DLD1 (cell line): ENCODE measurements at regions not wholly inside any gene's neighbourhood (a gene's known extent, or its start where the extent isn't known, plus 50 kb on each side); places are given as distances from the start of the nearest gene placed in this dataset.

Source experiments
- in situ Hi-C: cut with HindIII; loops from 2 replicates; pipeline ENCODE4 v1.10.0; 2017; ENCODE audit warnings: low sequenced_read_pairs

GRCh38 chr2:66691031-66691965 is 256.4 kb downstream of the MEIS1 start:
- in situ Hi-C loops, result no loop called here

GRCh38 chr2:66692521-66693054 is 257.7 kb downstream of the MEIS1 start:
- in situ Hi-C loops, result no loop called here

GRCh38 chr2:66693076-66693965 is 258.4 kb downstream of the MEIS1 start:
- in situ Hi-C loops, result no loop called here

GRCh38 chr2:66694087-66694860 is 259.3 kb downstream of the MEIS1 start:
- in situ Hi-C loops, result no loop called here

GRCh38 chr2:66695226-66695735 is 260.4 kb downstream of the MEIS1 start:
- in situ Hi-C loops, result no loop called here

- in situ Hi-C loops, result no loop called here
Observed at GRCh38 chr2:66696374-66696773, 261.4 kb downstream of the MEIS1 start.

GRCh38 chr2:66696886-66697285 is 262.0 kb downstream of the MEIS1 start:
- in situ Hi-C loops, result no loop called here

- in situ Hi-C loops, result no loop called here
Observed at GRCh38 chr2:66697366-66697765, 262.4 kb downstream of the MEIS1 start.

- in situ Hi-C loops, result no loop called here
Observed at GRCh38 chr2:66698091-66698490, 263.2 kb downstream of the MEIS1 start.

GRCh38 chr2:66698576-66699239 is 263.8 kb downstream of the MEIS1 start:
- in situ Hi-C loops, result no loop called here

GRCh38 chr2:66699416-66699792 is 264.5 kb downstream of the MEIS1 start:
- in situ Hi-C loops, result no loop called here

- in situ Hi-C loops, result no loop called here
Observed at GRCh38 chr2:66699793-66700676, 265.1 kb downstream of the MEIS1 start.

- in situ Hi-C loops, result no loop called here
Observed at GRCh38 chr2:66700677-66701066, 265.7 kb downstream of the MEIS1 start.

GRCh38 chr2:66701251-66701650 is 266.3 kb downstream of the MEIS1 start:
- in situ Hi-C loops, result no loop called here

GRCh38 chr2:66701656-66702055 is 266.7 kb downstream of the MEIS1 start:
- in situ Hi-C loops, result no loop called here

- in situ Hi-C loops, result no loop called here
Observed at GRCh38 chr2:66702301-66702700, 267.4 kb downstream of the MEIS1 start.

GRCh38 chr2:66704786-66705185 is 269.9 kb downstream of the MEIS1 start:
- in situ Hi-C loops, result no loop called here

GRCh38 chr2:66714610-66715009 is 279.7 kb downstream of the MEIS1 start:
- in situ Hi-C loops, result no loop called here
